ENCODE measurements at regions not wholly inside any gene's neighbourhood (a gene's known extent, or its start where the extent isn't known, plus 50 kb on each side); places are given as distances from the start of the nearest gene placed in this dataset.
A peak's percentile ranks its signal among the peaks of the same experiment; 100 is the strongest.

- ATAC-seq (ENCODE audit: insufficient read depth, low FRiP score) (no peak), DNase-seq (no peak)
- Histone ChIP-seq H3K9ac (ENCODE audit: insufficient read depth in 1 of 2, low read length in 2 of 2) (no peak overlapping the region), H3K27me3 (ENCODE audit: control insufficient read depth in 3 of 3, insufficient read depth in 3 of 3, low read length in 2 of 3) (no peaks in the 10 kb centered on the region), H3K36me3 (ENCODE audit: control insufficient read depth in 4 of 4, insufficient read depth in 4 of 4, low read length in 4 of 4) (no peaks in the 10 kb centered on the region), H3K27ac (ENCODE audit: low read depth in 1 of 2, low read length in 1 of 2) (no peak overlapping the region), H3K4me1 (ENCODE audit: control insufficient read depth in 5 of 5, insufficient read depth in 5 of 5, low read length in 5 of 5) (peaks cover 0 to 11% (median 0%) of the 10 kb centered on the region in 5 donors), H3K9me3 (ENCODE audit: control insufficient read depth in 4 of 4, insufficient read depth in 3 of 4, low read length in 3 of 4) (no peaks in the 10 kb centered on the region), H3K4me3 (no peak overlapping the region)
- no peak for TF ChIP-seq CTCF (IDR thresholded peaks at IDR 0.05; ENCODE audit: control extremely low read depth, extremely low read depth)
- 84% methylated on average over 2 of the region's 2 CpGs for WGBS, 2 donors
Observed at GRCh38 chr3:188062216-188062615, 91.7 kb upstream of the LPP start.

- Histone ChIP-seq H3K9me3 (ENCODE audit: control insufficient read depth in 4 of 4, insufficient read depth in 3 of 4, low read length in 3 of 4) (no peaks in the 10 kb centered on the region), H3K4me3 (no peak overlapping the region), H3K9ac (ENCODE audit: insufficient read depth in 1 of 2, low read length in 2 of 2) (no peak overlapping the region), H3K4me1 (ENCODE audit: control insufficient read depth in 5 of 5, insufficient read depth in 5 of 5, low read length in 5 of 5) (peaks cover 0 to 10% (median 0%) of the 10 kb centered on the region in 5 donors), H3K27me3 (ENCODE audit: control insufficient read depth in 3 of 3, insufficient read depth in 3 of 3, low read length in 2 of 3) (no peaks in the 10 kb centered on the region), H3K36me3 (ENCODE audit: control insufficient read depth in 4 of 4, insufficient read depth in 4 of 4, low read length in 4 of 4) (no peaks in the 10 kb centered on the region), H3K27ac (ENCODE audit: low read depth in 1 of 2, low read length in 1 of 2) (no peak overlapping the region)
- 74 to 87% methylated on average over 4 of the region's 4 CpGs for WGBS, 2 donors
- ATAC-seq (ENCODE audit: insufficient read depth, low FRiP score) (no peak), DNase-seq (peak; percentile 51 to 84 (median 67))
- no peak for TF ChIP-seq CTCF (IDR thresholded peaks at IDR 0.05; ENCODE audit: control extremely low read depth, extremely low read depth)
Observed at GRCh38 chr3:188064831-188065493, 89.0 kb upstream of the LPP start.

GRCh38 chr3:188066141-188066540 is 87.8 kb upstream of the LPP start:
- Histone ChIP-seq H3K4me1 (ENCODE audit: control insufficient read depth in 5 of 5, insufficient read depth in 5 of 5, low read length in 5 of 5) (peaks cover 0 to 1% (median 0%) of the 10 kb centered on the region in 5 donors), H3K27me3 (ENCODE audit: control insufficient read depth in 3 of 3, insufficient read depth in 3 of 3, low read length in 2 of 3) (no peaks in the 10 kb centered on the region), H3K9ac (ENCODE audit: insufficient read depth in 1 of 2, low read length in 2 of 2) (no peak overlapping the region), H3K27ac (ENCODE audit: low read depth in 1 of 2, low read length in 1 of 2) (no peak overlapping the region), H3K4me3 (no peak overlapping the region), H3K36me3 (ENCODE audit: control insufficient read depth in 4 of 4, insufficient read depth in 4 of 4, low read length in 4 of 4) (no peaks in the 10 kb centered on the region), H3K9me3 (ENCODE audit: control insufficient read depth in 4 of 4, insufficient read depth in 3 of 4, low read length in 3 of 4) (no peaks in the 10 kb centered on the region)
- no peak for ATAC-seq (ENCODE audit: insufficient read depth, low FRiP score)
- TF ChIP-seq CTCF (IDR thresholded peaks at IDR 0.05; ENCODE audit: control extremely low read depth, extremely low read depth) = no peak
- WGBS, 2 donors = 55 to 88% methylated on average over 5 of the region's 5 CpGs
- no peak for DNase-seq

GRCh38 chr3:188067932-188068331 is 86.0 kb upstream of the LPP start:
- ATAC-seq (ENCODE audit: insufficient read depth, low FRiP score) (no peak), DNase-seq (no peak)
- Histone ChIP-seq H3K9ac (ENCODE audit: insufficient read depth in 1 of 2, low read length in 2 of 2) (no peak overlapping the region), H3K4me3 (no peak overlapping the region), H3K36me3 (ENCODE audit: control insufficient read depth in 4 of 4, insufficient read depth in 4 of 4, low read length in 4 of 4) (no peaks in the 10 kb centered on the region), H3K27me3 (ENCODE audit: control insufficient read depth in 3 of 3, insufficient read depth in 3 of 3, low read length in 2 of 3) (no peaks in the 10 kb centered on the region), H3K4me1 (ENCODE audit: control insufficient read depth in 5 of 5, insufficient read depth in 5 of 5, low read length in 5 of 5) (no peaks in the 10 kb centered on the region), H3K27ac (ENCODE audit: low read depth in 1 of 2, low read length in 1 of 2) (no peak overlapping the region), H3K9me3 (ENCODE audit: control insufficient read depth in 4 of 4, insufficient read depth in 3 of 4, low read length in 3 of 4) (no peaks in the 10 kb centered on the region)
- no peak for TF ChIP-seq CTCF (IDR thresholded peaks at IDR 0.05; ENCODE audit: control extremely low read depth, extremely low read depth)

All from lung (tissue), 11 donors.